Psoas muscle (tissue), 7 donors: ENCODE measurements at regions not wholly inside any gene's neighbourhood (a gene's known extent, or its start where the extent isn't known, plus 50 kb on each side); places are given as distances from the start of the nearest gene placed in this dataset.

Source experiments
- ATAC-seq, 4 donors: fragments of 200-7000 bp; cut with Tn5 transposase; one replicate each; pipeline ENCODE4 v1.9.1; 2020; ENCODE audit warnings: moderate library complexity in 3 of 4, mild to moderate bottlenecking in 2 of 4
- DNase-seq, 2 donors: peaks; one replicate each; pipeline ENCODE4 v3.0.0-alpha.2; 2020
- H3K27ac ChIP-seq: fragments of 200-600 bp; one replicate; pipeline ENCODE4 v1.8.0; 2022
- H3K27me3 ChIP-seq, 3 donors: fragments of 200-600 bp in 1 of 3; one replicate each; pipeline versions ENCODE4 v1.6.1 to v1.8.0; 2013 to 2022; ENCODE audit warnings: low read length in 2 of 3, mild to moderate bottlenecking in 2 of 3, moderate library complexity in 1 of 3; ENCODE audit not compliant: insufficient read depth in 3 of 3
- H3K36me3 ChIP-seq, 2 donors: fragments of 200-600 bp in 1 of 2; one replicate each; pipeline versions ENCODE4 v1.6.1 to v1.8.0; 2013 to 2022; ENCODE audit warnings: low read depth in 1 of 2, mild to moderate bottlenecking in 1 of 2, moderate library complexity in 1 of 2; ENCODE audit not compliant: insufficient read depth in 1 of 2
- H3K4me1 ChIP-seq: fragments of 200-600 bp; one replicate; pipeline ENCODE4 v1.8.0; 2022
- H3K4me3 ChIP-seq: fragments of 200-600 bp; one replicate; pipeline ENCODE4 v1.8.0; 2022; ENCODE audit warnings: mild to moderate bottlenecking
- H3K9me3 ChIP-seq: fragments of 200-600 bp; one replicate; pipeline ENCODE4 v1.8.0; 2022
- CTCF ChIP-seq: fragments of 200-600 bp; IDR thresholded peaks from one replicate; pipeline ENCODE4 v1.8.0; 2022; ENCODE audit warnings: antibody characterized with exemption
- WGBS, 3 donors: extraction: QIAGEN DNeasy Blood & Tissue Kit; methylation state at CpG; one replicate each; pipeline versions ENCODE4 v1.1.6 to v1.1.7; 2013; 5-methylcytosine and 5-hydroxymethylcytosine counted together
- intact Hi-C, 2 donors: fragments of 100-400 bp; cut with DNase I; formaldehyde crosslinking; loops; one replicate each; pipeline versions ENCODE4 v1.11.0 to v1.14.2; 2022
- donor health status: healthy with polysubstance abuse.
- donor health status: DM: no; HTN: no; CAD: no; lungs with moderate emphysema.
- donor health status: Bipolar disorder and iron deficiency.
- donor health status: healthy.
- donor health status: DM: yes; HTN: yes; CAD: no.
- donor health status: DM: no; HTN: no; CAD: no.
- donor health status: DM: yes; HTN: yes; CAD: no.

GRCh38 chr2:34252111-34252510 is 653.0 kb upstream of the FAM98A start:
- intact Hi-C loops = no loop called here
- no peaks in the 10 kb centered on the region for H3K4me1 ChIP-seq
- 54 to 61% (median 58%) methylated on average over 3 of the region's 3 CpGs for WGBS, 3 donors

GRCh38 chr2:34251578-34251977 is 652.5 kb upstream of the FAM98A start:
- ATAC-seq (no peak), DNase-seq (no peak)
- no peak overlapping the region for H3K27ac ChIP-seq
- H3K4me1 ChIP-seq = no peaks in the 10 kb centered on the region
- H3K4me3 ChIP-seq = no peak overlapping the region
- TF ChIP-seq CTCF = no peak
- H3K36me3 ChIP-seq = no peaks in the 10 kb centered on the region
- intact Hi-C loops = no loop called here
- no peaks in the 10 kb centered on the region for H3K9me3 ChIP-seq
- no peaks in the 10 kb centered on the region for H3K27me3 ChIP-seq

More at GRCh38 chr2:34252111-34252510, 653.0 kb upstream of the FAM98A start:
- Histone ChIP-seq H3K36me3 (no peaks in the 10 kb centered on the region), H3K4me3 (no peak overlapping the region), H3K9me3 (no peaks in the 10 kb centered on the region), H3K27me3 (no peaks in the 10 kb centered on the region), H3K27ac (no peak overlapping the region)
- no peak for ATAC-seq
- no peak for TF ChIP-seq CTCF
- DNase-seq = no peak

- intact Hi-C loops = no loop called here
- no peak for ATAC-seq
- WGBS, 3 donors = 78 to 90% (median 85%) methylated on average over 3 of the region's 3 CpGs
- H3K36me3 ChIP-seq = no peaks in the 10 kb centered on the region
- TF ChIP-seq CTCF = no peak
- H3K27me3 ChIP-seq = no peaks in the 10 kb centered on the region
- no peaks in the 10 kb centered on the region for H3K9me3 ChIP-seq
- no peaks in the 10 kb centered on the region for H3K4me1 ChIP-seq
- no peak overlapping the region for H3K4me3 ChIP-seq
- H3K27ac ChIP-seq = no peak overlapping the region
- DNase-seq = no peak
These were observed 645.1 kb upstream of the FAM98A start for GRCh38 chr2:34244195-34244594.

- no peak for TF ChIP-seq CTCF
- Histone ChIP-seq H3K27ac (no peak overlapping the region), H3K4me3 (no peak overlapping the region), H3K9me3 (no peaks in the 10 kb centered on the region), H3K36me3 (no peaks in the 10 kb centered on the region), H3K27me3 (no peaks in the 10 kb centered on the region), H3K4me1 (no peaks in the 10 kb centered on the region)
- no peak for ATAC-seq
- DNase-seq = no peak
- WGBS, 3 donors = 26 to 35% (median 28%) methylated on average over 3 of the region's 3 CpGs
- intact Hi-C loops = no loop called here
These were observed 643.6 kb upstream of the FAM98A start for GRCh38 chr2:34242763-34243123.

GRCh38 chr2:34241905-34242762 is 643.0 kb upstream of the FAM98A start:
- Histone ChIP-seq H3K36me3 (no peaks in the 10 kb centered on the region), H3K27ac (no peak overlapping the region), H3K27me3 (no peaks in the 10 kb centered on the region), H3K9me3 (no peaks in the 10 kb centered on the region), H3K4me3 (no peak overlapping the region), H3K4me1 (no peaks in the 10 kb centered on the region)
- no peak for TF ChIP-seq CTCF
- ATAC-seq (no peak), DNase-seq (no peak)
- intact Hi-C loops = no loop called here
- 25 to 44% (median 26%) methylated on average over 6 of the region's 6 CpGs for WGBS, 3 donors
